Dendritic cell treated with granulocyte-macrophage colony-stimulating factor and Interleukin-4, amounts not matched to agents 40 ng/mL and 50 ng/mL, for 4 days (primary cell): ENCODE measurements at regions not wholly inside any gene's neighbourhood (a gene's known extent, or its start where the extent isn't known, plus 50 kb on each side); places are given as distances from the start of the nearest gene placed in this dataset.

ENCODE experiments used
- H3K27ac Mint-ChIP-seq: one replicate; pipeline ENCODE4 v1.8.0; 2022; ENCODE audit warnings: mild to moderate bottlenecking, mixed read lengths
- H3K27me3 Mint-ChIP-seq: one replicate; pipeline ENCODE4 v1.8.0; 2022; ENCODE audit warnings: mild to moderate bottlenecking, mixed read lengths
- H3K36me3 Mint-ChIP-seq: one replicate; pipeline ENCODE4 v1.8.0; 2022; ENCODE audit warnings: low read depth, mixed read lengths
- H3K4me1 Mint-ChIP-seq: one replicate; pipeline ENCODE4 v1.8.0; 2022; ENCODE audit warnings: low read depth, mixed read lengths
- H3K4me3 Mint-ChIP-seq: one replicate; pipeline ENCODE4 v1.8.0; 2022; ENCODE audit warnings: mild to moderate bottlenecking, moderate library complexity, mixed read lengths
- H3K9me3 Mint-ChIP-seq: one replicate; pipeline ENCODE4 v1.8.0; 2022; ENCODE audit warnings: mixed read lengths
- intact Hi-C: fragments of 100-400 bp; cut with micrococcal nuclease; formaldehyde crosslinking; loops from one replicate; pipeline ENCODE4 v1.15.0; 2022

DNA sequence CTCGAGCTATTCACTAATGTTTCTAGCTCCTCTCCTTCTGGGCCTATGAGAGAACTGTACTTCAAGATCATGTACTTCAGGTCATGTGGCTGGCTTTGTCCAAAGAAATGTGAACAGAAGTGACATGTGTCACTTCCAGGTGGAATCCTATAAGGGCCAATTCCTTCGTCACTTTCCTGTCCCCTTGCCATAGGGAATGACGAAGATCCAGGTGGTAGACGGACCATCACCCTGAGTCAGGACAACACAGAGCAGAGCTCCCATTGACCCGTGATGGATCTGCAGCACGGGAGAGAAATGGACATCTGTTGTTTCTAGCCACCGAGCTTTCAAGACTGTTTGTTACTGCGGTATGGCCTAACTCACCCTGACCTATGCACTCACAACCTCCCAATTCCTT is 157.0 kb downstream of the DRD1 start:
- Mint-ChIP-seq H3K27ac (no peak overlapping the region), H3K36me3 (no peaks in the 10 kb centered on the region), H3K4me3 (no peak overlapping the region), H3K27me3 (no peaks in the 10 kb centered on the region), H3K9me3 (no peaks in the 10 kb centered on the region), H3K4me1 (no peaks in the 10 kb centered on the region)
- intact Hi-C loops, result no loop called here

DNA sequence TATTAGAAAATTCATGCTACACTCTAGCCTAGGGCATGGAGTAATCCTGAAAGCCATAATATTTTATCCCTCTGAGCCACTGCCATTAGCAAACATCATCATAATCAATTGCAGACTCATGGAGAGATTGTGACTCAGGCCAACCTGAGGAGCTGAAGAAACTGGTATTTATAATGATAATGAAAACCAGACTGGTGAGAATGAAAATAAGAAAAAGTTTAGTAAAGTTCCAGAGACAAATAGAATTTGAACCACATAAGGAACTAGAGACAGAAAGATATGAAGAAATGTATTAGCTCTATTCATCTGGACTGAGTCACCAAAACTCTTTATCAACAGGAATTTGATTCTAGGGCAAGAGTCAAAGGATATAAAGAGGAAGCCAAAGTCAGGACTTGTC is 158.7 kb downstream of the DRD1 start:
- intact Hi-C loops, result no loop called here
- no peaks in the 10 kb centered on the region for H3K36me3 Mint-ChIP-seq
- no peak overlapping the region for H3K27ac Mint-ChIP-seq
- H3K4me1 Mint-ChIP-seq, result no peaks in the 10 kb centered on the region
- H3K9me3 Mint-ChIP-seq, result no peaks in the 10 kb centered on the region
- no peak overlapping the region for H3K4me3 Mint-ChIP-seq
- no peaks in the 10 kb centered on the region for H3K27me3 Mint-ChIP-seq

DNA sequence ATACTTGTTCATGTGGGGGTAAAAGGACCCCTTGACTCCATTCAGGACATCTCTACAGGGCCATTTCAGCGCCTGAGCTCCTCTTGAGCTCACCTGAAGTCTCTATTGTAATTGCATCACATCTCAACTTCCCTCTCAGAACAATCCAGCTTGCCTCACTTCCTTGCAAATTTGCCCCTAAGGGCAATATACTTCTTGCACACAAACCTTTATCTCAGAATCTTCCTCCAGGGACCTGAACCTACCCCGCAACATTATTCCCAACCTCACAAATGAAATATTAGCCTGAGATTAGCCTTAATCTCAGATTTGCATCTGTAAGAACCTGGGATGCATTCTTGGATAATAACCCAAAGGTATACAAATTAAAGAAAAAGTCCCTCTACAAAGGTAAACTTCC is 159.2 kb downstream of the DRD1 start:
- intact Hi-C loops, result no loop called here
- Mint-ChIP-seq H3K4me1 (no peaks in the 10 kb centered on the region), H3K36me3 (no peaks in the 10 kb centered on the region), H3K4me3 (no peak overlapping the region), H3K27ac (no peak overlapping the region), H3K27me3 (no peaks in the 10 kb centered on the region), H3K9me3 (no peaks in the 10 kb centered on the region)

GRCh38 chr5:175282611-175283225 is 161.3 kb downstream of the DRD1 start:
- Mint-ChIP-seq H3K4me1 (no peaks in the 10 kb centered on the region), H3K27ac (no peak overlapping the region), H3K36me3 (no peaks in the 10 kb centered on the region), H3K27me3 (no peaks in the 10 kb centered on the region), H3K4me3 (no peak overlapping the region), H3K9me3 (no peaks in the 10 kb centered on the region)
- intact Hi-C loops, result no loop called here

- Mint-ChIP-seq H3K27me3 (no peaks in the 10 kb centered on the region), H3K36me3 (no peaks in the 10 kb centered on the region), H3K4me1 (no peaks in the 10 kb centered on the region), H3K9me3 (no peaks in the 10 kb centered on the region), H3K27ac (no peak overlapping the region), H3K4me3 (no peak overlapping the region)
- intact Hi-C loops, result no loop called here
Measured at GRCh38 chr5:175281714-175282113, 162.3 kb downstream of the DRD1 start.

DNA sequence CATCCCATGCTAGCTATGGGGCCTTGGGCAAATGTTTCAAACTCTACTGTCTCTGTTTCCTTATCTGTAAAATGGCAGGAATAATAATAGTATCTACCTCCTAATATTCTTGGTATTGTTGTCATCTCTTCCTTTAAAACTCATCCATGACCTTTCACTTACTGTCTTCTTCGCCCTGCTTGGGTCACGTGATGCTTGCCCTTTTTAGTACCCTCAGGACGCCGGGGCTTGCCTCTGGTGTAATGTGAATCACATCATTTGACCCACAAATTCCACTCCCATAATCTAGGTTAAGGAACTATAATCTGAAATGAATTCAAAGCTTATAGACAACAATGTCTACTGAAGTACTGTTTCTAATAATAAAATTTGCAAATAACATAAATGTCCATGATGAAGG is 162.7 kb downstream of the DRD1 start:
- Mint-ChIP-seq H3K4me1 (no peaks in the 10 kb centered on the region), H3K27ac (no peak overlapping the region), H3K36me3 (no peaks in the 10 kb centered on the region), H3K4me3 (no peak overlapping the region), H3K27me3 (no peaks in the 10 kb centered on the region), H3K9me3 (no peaks in the 10 kb centered on the region)
- intact Hi-C loops, result no loop called here

DNA sequence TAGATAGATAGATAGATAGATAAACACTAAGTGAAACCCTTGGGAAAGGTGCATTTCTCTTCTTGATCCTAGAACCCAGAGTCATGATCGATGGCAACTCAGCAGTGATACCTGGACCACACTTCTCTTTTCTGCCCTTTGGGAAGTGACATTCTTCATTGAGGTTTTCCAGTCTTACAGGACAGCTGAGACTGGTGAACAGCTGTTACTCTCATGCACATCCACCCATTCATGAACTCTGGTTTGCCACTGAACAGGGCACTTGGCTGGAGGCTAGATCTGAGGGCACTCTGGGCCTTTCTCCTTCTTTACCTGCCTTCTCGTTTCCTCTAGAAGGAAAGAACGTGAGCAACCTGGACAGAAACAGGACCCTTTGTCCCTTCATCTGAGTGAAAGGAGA is 164.5 kb downstream of the DRD1 start:
- no peaks in the 10 kb centered on the region for H3K36me3 Mint-ChIP-seq
- intact Hi-C loops, result no loop called here
- no peaks in the 10 kb centered on the region for H3K4me1 Mint-ChIP-seq
- H3K27me3 Mint-ChIP-seq, result no peaks in the 10 kb centered on the region
- no peak overlapping the region for H3K27ac Mint-ChIP-seq
- H3K9me3 Mint-ChIP-seq, result no peaks in the 10 kb centered on the region
- H3K4me3 Mint-ChIP-seq, result no peak overlapping the region

- no peaks in the 10 kb centered on the region for H3K27me3 Mint-ChIP-seq
- no peaks in the 10 kb centered on the region for H3K9me3 Mint-ChIP-seq
- H3K4me1 Mint-ChIP-seq, result no peaks in the 10 kb centered on the region
- H3K36me3 Mint-ChIP-seq, result no peaks in the 10 kb centered on the region
- intact Hi-C loops, result no loop called here
- H3K27ac Mint-ChIP-seq, result no peak overlapping the region
- H3K4me3 Mint-ChIP-seq, result no peak overlapping the region
Measured at GRCh38 chr5:175275748-175276147, 168.2 kb downstream of the DRD1 start.

- no peaks in the 10 kb centered on the region for H3K9me3 Mint-ChIP-seq
- intact Hi-C loops, result no loop called here
- H3K4me1 Mint-ChIP-seq, result no peaks in the 10 kb centered on the region
- no peaks in the 10 kb centered on the region for H3K27me3 Mint-ChIP-seq
- H3K36me3 Mint-ChIP-seq, result no peaks in the 10 kb centered on the region
- H3K4me3 Mint-ChIP-seq, result no peak overlapping the region
- H3K27ac Mint-ChIP-seq, result no peak overlapping the region
Measured at GRCh38 chr5:175275097-175275496, 168.9 kb downstream of the DRD1 start.

DNA sequence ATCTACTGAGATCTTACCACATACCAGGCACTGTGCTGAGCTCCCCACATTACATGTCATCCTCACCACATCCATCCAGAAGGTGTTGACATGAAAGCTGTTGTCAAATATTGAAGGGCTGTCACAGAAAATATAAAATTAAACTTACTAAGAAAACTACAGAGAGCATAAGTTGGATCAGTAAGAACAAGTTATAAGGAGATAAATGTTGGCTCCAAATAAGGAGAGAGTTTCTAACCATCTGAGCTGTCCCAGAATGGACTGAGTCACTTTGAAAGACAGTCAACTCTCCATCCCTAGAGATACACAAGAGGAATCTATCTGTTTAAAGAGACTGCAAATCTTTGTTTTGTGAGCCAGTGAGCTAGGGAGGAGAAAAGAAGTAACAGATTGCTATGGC is 169.8 kb downstream of the DRD1 start:
- H3K27me3 Mint-ChIP-seq, result no peaks in the 10 kb centered on the region
- no peaks in the 10 kb centered on the region for H3K9me3 Mint-ChIP-seq
- intact Hi-C loops, result no loop called here
- no peaks in the 10 kb centered on the region for H3K4me1 Mint-ChIP-seq
- H3K4me3 Mint-ChIP-seq, result no peak overlapping the region
- no peaks in the 10 kb centered on the region for H3K36me3 Mint-ChIP-seq
- H3K27ac Mint-ChIP-seq, result no peak overlapping the region

- H3K9me3 Mint-ChIP-seq, result no peaks in the 10 kb centered on the region
- H3K4me3 Mint-ChIP-seq, result no peak overlapping the region
- no peak overlapping the region for H3K27ac Mint-ChIP-seq
- no peaks in the 10 kb centered on the region for H3K4me1 Mint-ChIP-seq
- H3K36me3 Mint-ChIP-seq, result no peaks in the 10 kb centered on the region
- intact Hi-C loops, result no loop called here
- no peaks in the 10 kb centered on the region for H3K27me3 Mint-ChIP-seq
Measured at GRCh38 chr5:175264406-175264805, 179.6 kb downstream of the DRD1 start.

DNA sequence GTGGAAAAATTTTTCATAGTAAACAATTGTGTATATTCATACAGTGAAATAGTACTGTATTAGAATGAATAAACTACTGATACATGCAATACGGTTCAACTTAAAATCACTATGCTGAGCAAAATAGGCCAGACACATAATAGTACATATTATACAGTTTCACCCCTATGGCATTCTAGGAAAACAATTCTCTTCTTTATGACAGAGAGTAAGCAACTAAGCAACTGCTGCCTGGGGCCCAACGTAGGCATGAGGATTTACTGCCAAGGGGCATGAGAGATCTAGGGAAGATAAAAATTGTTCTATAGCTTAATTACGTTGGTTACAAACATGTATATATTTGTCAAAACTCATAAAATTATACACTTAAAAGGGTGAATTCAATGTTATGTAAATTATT is 180.2 kb downstream of the DRD1 start:
- intact Hi-C loops, result no loop called here
- Mint-ChIP-seq H3K36me3 (no peaks in the 10 kb centered on the region), H3K4me3 (no peak overlapping the region), H3K4me1 (no peaks in the 10 kb centered on the region), H3K9me3 (no peaks in the 10 kb centered on the region), H3K27me3 (no peaks in the 10 kb centered on the region), H3K27ac (no peak overlapping the region)

- H3K36me3 Mint-ChIP-seq, result no peaks in the 10 kb centered on the region
- no peak overlapping the region for H3K4me3 Mint-ChIP-seq
- no peaks in the 10 kb centered on the region for H3K4me1 Mint-ChIP-seq
- no peak overlapping the region for H3K27ac Mint-ChIP-seq
- no peaks in the 10 kb centered on the region for H3K27me3 Mint-ChIP-seq
- no peaks in the 10 kb centered on the region for H3K9me3 Mint-ChIP-seq
- intact Hi-C loops, result no loop called here
Measured at GRCh38 chr5:175261526-175261925, 182.5 kb downstream of the DRD1 start.

DNA sequence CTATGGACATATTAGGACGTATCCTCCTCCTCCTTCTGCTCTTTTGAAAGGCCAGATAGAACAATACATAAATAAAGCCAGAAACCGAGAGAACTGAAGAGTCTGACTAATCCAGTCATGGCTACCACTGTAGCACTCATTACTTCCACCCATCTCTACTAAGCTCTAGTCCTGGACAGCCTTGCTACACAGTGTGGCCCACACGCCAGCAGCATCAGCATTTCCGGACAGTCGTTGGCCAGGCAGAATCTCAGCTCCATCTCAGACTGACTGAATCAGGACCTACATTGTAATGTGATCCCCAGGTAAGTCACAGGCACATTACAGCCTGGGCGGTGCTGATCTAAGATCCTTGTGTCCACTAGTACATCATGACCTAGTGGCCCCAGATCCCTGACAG is 182.9 kb downstream of the DRD1 start:
- Mint-ChIP-seq H3K4me3 (no peak overlapping the region), H3K27me3 (no peaks in the 10 kb centered on the region), H3K36me3 (no peaks in the 10 kb centered on the region), H3K9me3 (no peaks in the 10 kb centered on the region), H3K27ac (no peak overlapping the region), H3K4me1 (no peaks in the 10 kb centered on the region)
- intact Hi-C loops, result no loop called here

DNA sequence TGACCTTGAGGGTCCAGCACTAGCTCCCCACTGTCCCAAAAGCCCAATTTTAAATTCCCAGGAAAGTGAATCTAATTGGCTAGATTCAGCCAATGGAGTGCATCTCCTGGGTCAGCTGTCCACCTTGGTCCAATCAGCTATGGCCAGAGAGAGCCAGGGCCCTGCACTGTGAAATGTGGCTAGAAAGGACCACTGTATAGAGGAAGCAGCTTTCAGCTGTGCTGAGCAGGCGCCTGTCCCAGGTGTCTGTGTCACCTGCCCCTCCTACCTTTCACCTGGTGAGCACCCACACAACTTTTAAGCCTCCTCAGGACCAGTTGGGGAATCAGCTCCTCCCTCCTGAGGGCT is 186.2 kb downstream of the DRD1 start:
- intact Hi-C loops, result no loop called here
- Mint-ChIP-seq H3K9me3 (no peaks in the 10 kb centered on the region), H3K27me3 (no peaks in the 10 kb centered on the region), H3K27ac (no peak overlapping the region), H3K4me1 (no peaks in the 10 kb centered on the region), H3K36me3 (no peaks in the 10 kb centered on the region), H3K4me3 (no peak overlapping the region)
